ENCODE measurements at regions not wholly inside any gene's neighbourhood (a gene's known extent, or its start where the extent isn't known, plus 50 kb on each side); places are given as distances from the start of the nearest gene placed in this dataset.

DNA sequence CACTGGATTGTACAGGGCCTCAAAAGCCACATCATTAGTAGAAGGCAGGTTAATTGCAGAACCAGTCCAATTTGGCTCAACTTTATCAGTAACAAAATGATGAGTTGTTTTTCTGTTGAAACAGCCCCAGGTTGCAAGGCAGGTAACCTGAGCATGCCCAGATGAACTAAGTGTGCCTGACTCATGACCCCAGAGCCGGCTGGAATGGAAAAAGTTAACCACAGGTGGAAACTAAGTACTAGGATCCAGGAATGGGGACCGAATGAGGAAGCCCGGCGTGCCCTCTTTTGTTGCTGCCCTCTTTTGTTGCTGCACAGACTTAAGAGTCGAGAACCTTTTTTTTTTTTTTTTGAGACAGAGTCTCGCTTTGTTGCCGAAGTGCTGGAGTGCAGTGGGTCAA lies 79.5 kb upstream of the YWHAQ start:
- ChIA-PET POLR2A (no interaction called here), CTCF (no interaction called here)
- TF ChIP-seq, protein P1, sequence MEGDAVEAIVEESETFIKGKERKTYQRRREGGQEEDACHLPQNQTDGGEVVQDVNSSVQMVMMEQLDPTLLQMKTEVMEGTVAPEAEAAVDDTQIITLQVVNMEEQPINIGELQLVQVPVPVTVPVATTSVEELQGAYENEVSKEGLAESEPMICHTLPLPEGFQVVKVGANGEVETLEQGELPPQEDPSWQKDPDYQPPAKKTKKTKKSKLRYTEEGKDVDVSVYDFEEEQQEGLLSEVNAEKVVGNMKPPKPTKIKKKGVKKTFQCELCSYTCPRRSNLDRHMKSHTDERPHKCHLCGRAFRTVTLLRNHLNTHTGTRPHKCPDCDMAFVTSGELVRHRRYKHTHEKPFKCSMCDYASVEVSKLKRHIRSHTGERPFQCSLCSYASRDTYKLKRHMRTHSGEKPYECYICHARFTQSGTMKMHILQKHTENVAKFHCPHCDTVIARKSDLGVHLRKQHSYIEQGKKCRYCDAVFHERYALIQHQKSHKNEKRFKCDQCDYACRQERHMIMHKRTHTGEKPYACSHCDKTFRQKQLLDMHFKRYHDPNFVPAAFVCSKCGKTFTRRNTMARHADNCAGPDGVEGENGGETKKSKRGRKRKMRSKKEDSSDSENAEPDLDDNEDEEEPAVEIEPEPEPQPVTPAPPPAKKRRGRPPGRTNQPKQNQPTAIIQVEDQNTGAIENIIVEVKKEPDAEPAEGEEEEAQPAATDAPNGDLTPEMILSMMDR (IDR thresholded peaks at IDR 0.05; ENCODE audit: insufficient read depth, low read length, missing control alignments): no peak
- DNase-seq (ENCODE audit: low read depth, low spot score): no peak
- no peak overlapping the region for H3K4me3 ChIP-seq (ENCODE audit: low read depth, low read length)

DNA sequence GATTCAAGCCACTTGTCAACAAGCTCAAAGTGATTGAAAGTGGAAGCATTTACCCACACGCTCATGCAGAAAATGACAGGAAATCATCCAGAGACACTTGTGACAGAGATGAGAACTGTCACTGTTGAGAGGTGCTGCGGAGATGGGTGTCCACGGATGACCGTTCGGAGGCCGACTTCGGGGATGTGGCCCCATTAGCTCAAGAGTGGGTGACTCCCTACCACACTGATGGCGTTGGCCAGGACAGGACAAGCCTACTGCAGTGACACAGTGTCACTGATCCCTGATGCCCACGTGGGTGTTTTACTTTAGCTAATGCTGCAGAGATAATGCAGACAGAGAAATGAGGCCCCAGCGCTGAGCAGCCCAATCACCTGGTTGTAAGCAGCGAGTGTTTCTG lies 81.5 kb upstream of the YWHAQ start:
- no peak for DNase-seq (ENCODE audit: low read depth, low spot score)
- H3K4me3 ChIP-seq (ENCODE audit: low read depth, low read length): no peak overlapping the region
- ChIA-PET CTCF (no interaction called here), POLR2A (no interaction called here)
- TF ChIP-seq, protein P1 (IDR thresholded peaks at IDR 0.05; ENCODE audit: insufficient read depth, low read length, missing control alignments): no peak

DNA sequence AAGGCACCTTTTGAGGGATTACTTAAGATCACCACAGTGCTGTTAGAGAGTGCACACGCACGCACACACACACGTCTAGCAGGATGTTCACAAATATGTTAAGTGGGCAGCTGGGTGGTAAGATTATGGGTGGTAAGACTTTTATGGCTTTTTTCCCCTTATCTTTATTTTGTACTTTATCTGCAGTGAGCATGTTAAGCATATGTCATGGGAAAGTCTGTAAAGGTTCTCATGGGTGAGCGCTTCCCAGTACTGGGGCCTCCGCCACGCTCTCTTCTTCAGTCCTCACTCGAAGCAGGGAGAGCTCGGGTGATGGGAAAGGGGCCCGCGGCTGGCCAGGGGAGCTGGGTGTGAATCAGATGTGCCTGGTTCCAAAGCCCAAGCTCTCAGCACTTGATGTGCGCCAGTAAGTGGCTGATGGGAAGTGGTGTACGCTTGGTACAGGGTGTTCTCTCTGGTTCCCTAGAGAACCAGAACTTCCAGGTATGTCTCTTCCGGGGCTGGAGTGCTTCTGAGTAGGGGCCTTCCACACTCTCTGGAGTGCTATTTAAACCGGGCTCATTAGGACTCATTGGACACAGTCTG lies 83.9 kb upstream of the YWHAQ start:
- TF ChIP-seq, protein P1 (IDR thresholded peaks at IDR 0.05; ENCODE audit: insufficient read depth, low read length, missing control alignments): no peak
- no peak for DNase-seq (ENCODE audit: low read depth, low spot score)
- CTCF ChIA-PET: interaction anchor here (1.0 to 1.4 kb wide), 3 partner anchors 10 to 56 kb away, joined by 3 to 4 read pairs (median 4); no protein-coding TSS in a partner anchor
- POLR2A ChIA-PET: no interaction called here
- H3K4me3 ChIP-seq (ENCODE audit: low read depth, low read length): no peak overlapping the region

DNA sequence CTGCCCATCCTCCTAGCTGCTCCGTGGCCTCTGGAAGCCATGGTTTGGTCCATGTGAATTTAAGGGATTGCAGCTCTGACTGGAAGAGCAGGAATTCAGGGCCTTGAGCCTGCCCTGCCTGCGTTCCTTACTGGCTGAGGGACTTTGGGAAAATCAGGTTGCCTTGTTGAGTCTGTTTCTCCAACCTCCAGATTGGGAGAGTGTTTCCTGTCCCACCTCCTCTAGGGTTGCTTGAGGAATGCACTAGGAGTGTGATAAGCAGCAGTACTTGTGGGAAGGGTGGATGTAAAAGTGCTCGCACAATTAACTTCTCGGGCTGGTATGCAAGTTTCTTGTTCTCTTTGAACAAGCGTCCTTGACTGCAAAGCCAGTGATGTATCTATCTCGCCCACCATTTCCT lies 84.4 kb upstream of the YWHAQ start:
- POLR2A ChIA-PET: no interaction called here

DNA sequence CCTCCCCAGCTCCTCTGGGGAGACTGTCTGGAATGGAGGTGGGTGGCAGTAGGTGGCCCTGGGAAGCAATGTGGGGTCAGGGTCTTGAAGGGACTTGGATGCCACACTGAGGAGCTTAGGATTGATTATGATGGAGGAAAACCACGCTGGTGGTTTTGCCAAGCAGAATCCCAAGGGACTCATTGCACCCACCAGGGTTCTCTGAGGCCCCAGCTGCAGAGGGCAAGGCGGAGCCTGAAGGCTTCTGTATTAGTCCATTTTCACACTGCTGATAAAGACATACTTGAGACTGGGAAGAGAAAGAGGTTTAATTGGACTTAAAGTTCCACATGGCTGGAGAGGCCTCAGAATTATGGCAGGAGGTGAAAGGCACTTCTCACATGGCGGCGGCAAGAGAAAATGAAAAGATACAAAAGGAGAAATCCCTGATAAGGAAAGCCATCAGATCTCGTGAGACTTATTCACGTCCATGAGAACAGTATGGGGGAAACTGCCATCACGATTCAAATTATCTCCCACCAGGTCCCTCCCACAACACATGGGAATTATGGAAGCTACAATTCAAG lies 87.2 kb upstream of the YWHAQ start:
- DNase-seq (ENCODE audit: low read depth, low spot score): no peak
- POLR2A ChIA-PET: interaction anchor here (0.6 kb wide), 1 partner anchor 15 kb away, joined by 3 read pairs; no protein-coding TSS in a partner anchor
- TF ChIP-seq, protein P1 (IDR thresholded peaks at IDR 0.05; ENCODE audit: insufficient read depth, low read length, missing control alignments): no peak
- H3K4me3 ChIP-seq (ENCODE audit: low read depth, low read length): no peak overlapping the region
- CTCF ChIA-PET: no interaction called here

More for the DNA sequence above, 84.4 kb upstream of the YWHAQ start:
- H3K4me3 ChIP-seq (ENCODE audit: low read depth, low read length): no peak overlapping the region
- CTCF ChIA-PET: interaction anchor here (1.0 to 1.4 kb wide), 3 partner anchors 10 to 56 kb away, joined by 3 to 4 read pairs (median 4); no protein-coding TSS in a partner anchor
- TF ChIP-seq, protein P1 (IDR thresholded peaks at IDR 0.05; ENCODE audit: insufficient read depth, low read length, missing control alignments): no peak
- no peak for DNase-seq (ENCODE audit: low read depth, low spot score)

- ChIA-PET CTCF (interaction anchor here (1.5 to 1.6 kb wide), 2 partner anchors 8 to 51 kb away, joined by 4 to 6 read pairs; no protein-coding TSS in a partner anchor), POLR2A (no interaction called here)
- TF ChIP-seq, protein P1 (IDR thresholded peaks at IDR 0.05; ENCODE audit: insufficient read depth, low read length, missing control alignments): no peak
- no peak for DNase-seq (ENCODE audit: low read depth, low spot score)
- H3K4me3 ChIP-seq (ENCODE audit: low read depth, low read length): no peak overlapping the region
Measured at GRCh38 chr2:9720352-9721093, 89.7 kb upstream of the YWHAQ start.

All from AG04449 (cell line).